Endothelial cell (in vitro differentiated cells): ENCODE measurements at regions not wholly inside any gene's neighbourhood (a gene's known extent, or its start where the extent isn't known, plus 50 kb on each side); places are given as distances from the start of the nearest gene placed in this dataset.

Source experiments
- DNase-seq: peaks from one replicate; pipeline ENCODE4 v3.0.0; 2021; ENCODE audit warnings: low spot score
- H3K27ac Mint-ChIP-seq: one replicate; pipeline ENCODE4 v1.8.0; 2021; ENCODE audit warnings: mixed read lengths, inconsistent platforms; ENCODE audit not compliant: unreplicated experiment
- H3K27me3 Mint-ChIP-seq: one replicate; pipeline ENCODE4 v1.8.0; 2021; ENCODE audit warnings: mild to moderate bottlenecking, moderate library complexity, mixed read lengths, inconsistent platforms; ENCODE audit not compliant: unreplicated experiment
- H3K36me3 Mint-ChIP-seq: one replicate; pipeline ENCODE4 v1.8.0; 2021; ENCODE audit warnings: mild to moderate bottlenecking, low read depth, mixed read lengths, inconsistent platforms; ENCODE audit not compliant: unreplicated experiment
- H3K4me1 Mint-ChIP-seq: one replicate; pipeline ENCODE4 v1.8.0; 2021; ENCODE audit warnings: mild to moderate bottlenecking, mixed read lengths, inconsistent platforms; ENCODE audit not compliant: unreplicated experiment
- H3K4me3 Mint-ChIP-seq: one replicate; pipeline ENCODE4 v1.8.0; 2021; ENCODE audit warnings: mild to moderate bottlenecking, mixed read lengths, inconsistent platforms; ENCODE audit not compliant: unreplicated experiment
- H3K9me3 Mint-ChIP-seq: one replicate; pipeline ENCODE4 v1.8.0; 2021; ENCODE audit warnings: mixed read lengths, inconsistent platforms; ENCODE audit not compliant: unreplicated experiment
- CTCF ChIP-seq: fragments of 200-600 bp; sonication (generic); IDR thresholded peaks from one replicate; pipeline ENCODE4 v1.5.0; 2021; ENCODE audit warnings: antibody characterized with exemption; ENCODE audit not compliant: unreplicated experiment

- Mint-ChIP-seq H3K9me3 (no peaks in the 10 kb centered on the region), H3K27me3 (no peaks in the 10 kb centered on the region), H3K4me3 (no peak overlapping the region), H3K4me1 (peaks cover 11% of the 10 kb centered on the region), H3K27ac (no peak overlapping the region), H3K36me3 (no peaks in the 10 kb centered on the region)
- no peak for DNase-seq
- TF ChIP-seq CTCF = no peak
Measured at GRCh38 chr15:39488516-39488915, 92.4 kb upstream of the THBS1 start.

GRCh38 chr15:39488961-39489360, 91.9 kb upstream of the THBS1 start:
- Mint-ChIP-seq H3K4me3 (no peak overlapping the region), H3K36me3 (no peaks in the 10 kb centered on the region), H3K27ac (no peak overlapping the region), H3K4me1 (peaks cover 11% of the 10 kb centered on the region), H3K27me3 (no peaks in the 10 kb centered on the region), H3K9me3 (no peaks in the 10 kb centered on the region)
- no peak for TF ChIP-seq CTCF
- no peak for DNase-seq

GRCh38 chr15:39491115-39491885, 89.6 kb upstream of the THBS1 start:
- DNase-seq = no peak
- Mint-ChIP-seq H3K36me3 (no peaks in the 10 kb centered on the region), H3K27me3 (no peaks in the 10 kb centered on the region), H3K27ac (no peak overlapping the region), H3K4me3 (no peak overlapping the region), H3K4me1 (peaks cover 11% of the 10 kb centered on the region), H3K9me3 (no peaks in the 10 kb centered on the region)
- TF ChIP-seq CTCF = no peak

- Mint-ChIP-seq H3K4me1 (peaks cover 11% of the 10 kb centered on the region), H3K4me3 (no peak overlapping the region), H3K36me3 (no peaks in the 10 kb centered on the region), H3K9me3 (no peaks in the 10 kb centered on the region), H3K27ac (no peak overlapping the region), H3K27me3 (no peaks in the 10 kb centered on the region)
- no peak for DNase-seq
- no peak for TF ChIP-seq CTCF
Measured at GRCh38 chr15:39491886-39492490, 88.9 kb upstream of the THBS1 start.

- Mint-ChIP-seq H3K4me3 (no peak overlapping the region), H3K9me3 (no peaks in the 10 kb centered on the region), H3K36me3 (no peaks in the 10 kb centered on the region), H3K27me3 (peaks cover 2% of the 10 kb centered on the region), H3K27ac (no peak overlapping the region), H3K4me1 (peaks cover 8% of the 10 kb centered on the region)
- DNase-seq = no peak
- no peak for TF ChIP-seq CTCF
Measured at GRCh38 chr15:39493424-39494067, 87.3 kb upstream of the THBS1 start.
